ENCODE measurements at regions not wholly inside any gene's neighbourhood (a gene's known extent, or its start where the extent isn't known, plus 50 kb on each side); places are given as distances from the start of the nearest gene placed in this dataset.

- TF ChIP-seq TCF4 (CRISPR knock-in tag; IDR thresholded peaks at IDR 0.05; ENCODE audit: borderline replicate concordance) (no peak), GLIS3 (CRISPR knock-in tag; IDR thresholded peaks at IDR 0.05) (no peak), ZFP30 (CRISPR knock-in tag; IDR thresholded peaks at IDR 0.05) (no peak)
Observed at GRCh38 chr16:52073024-52073423, 473.9 kb downstream of the TOX3 start.
